Activated CD4-positive, alpha-beta T cell treated with anti-CD3 and anti-CD28 coated beads for 36 hours (primary cell): ENCODE measurements at regions not wholly inside any gene's neighbourhood (a gene's known extent, or its start where the extent isn't known, plus 50 kb on each side); places are given as distances from the start of the nearest gene placed in this dataset.
"Not testable (repeated sequence)": the region's sequence is repeated elsewhere in the genome, so short reads cannot be mapped to it uniquely, and the experiment has no call there.

Experiments
- ATAC-seq: fragments of 200-7000 bp; cut with Tn5 transposase; one replicate; pipeline ENCODE4 v1.10.0; 2021; ENCODE audit warnings: mild to moderate bottlenecking, moderate library complexity
- CTCF ChIA-PET: fragments of 350-600 bp; sonication (Branson Sonifier 250); formaldehyde crosslinking; loops from one replicate; lab custom pipeline; 2021; ENCODE audit warnings: antibody characterized with exemption; lab: Charles Lee
- POLR2A ChIA-PET: fragments of 350-600 bp; sonication (Branson Sonifier 250); formaldehyde crosslinking; loops from one replicate; lab custom pipeline; 2021; ENCODE audit warnings: antibody characterized with exemption, inconsistent platforms; lab: Charles Lee
- DNase-seq: peaks from one replicate; pipeline ENCODE4 v3.0.0-alpha.2; 2020
- H3K27ac Mint-ChIP-seq: one replicate; pipeline ENCODE4 v1.8.0; 2021; ENCODE audit warnings: mixed read lengths
- H3K27me3 Mint-ChIP-seq: one replicate; pipeline ENCODE4 v1.8.0; 2021; ENCODE audit warnings: mixed read lengths
- H3K36me3 Mint-ChIP-seq: one replicate; pipeline ENCODE4 v1.8.0; 2021; ENCODE audit warnings: low read depth, mixed read lengths
- H3K4me1 Mint-ChIP-seq: one replicate; pipeline ENCODE4 v1.8.0; 2021; ENCODE audit warnings: mixed read lengths
- H3K4me3 Mint-ChIP-seq: one replicate; pipeline ENCODE4 v1.8.0; 2021; ENCODE audit warnings: mild to moderate bottlenecking, moderate library complexity, mixed read lengths
- H3K9me3 Mint-ChIP-seq: one replicate; pipeline ENCODE4 v1.8.0; 2021; ENCODE audit warnings: low read depth, mixed read lengths
- intact Hi-C, 2 experiments: fragments of 100-400 bp; cut with DNase I in 1 of 2; cut with micrococcal nuclease in 1 of 2; formaldehyde crosslinking; loops; one replicate each; pipeline versions ENCODE4 v1.14.2 to v1.15.1; 2022 to 2024; cut with DNase I, micrococcal nuclease

GRCh38 chr10:4236905-4237304, 451.9 kb upstream of the KLF6 start:
- ChIA-PET POLR2A (interaction anchor here (0.7 kb wide), 1 partner anchor 169 kb away, joined by 4 read pairs; no protein-coding TSS in a partner anchor), CTCF (interaction anchor here (0.6 kb wide), 1 partner anchor 226 kb away, joined by 4 read pairs; no protein-coding TSS in a partner anchor)
- H3K27me3 Mint-ChIP-seq, H3K36me3 Mint-ChIP-seq, ATAC-seq, H3K27ac Mint-ChIP-seq, H3K4me3 Mint-ChIP-seq, intact Hi-C loops, H3K9me3 Mint-ChIP-seq, DNase-seq: not testable (repeated sequence)
- peaks cover 12% of the 10 kb centered on the region for H3K4me1 Mint-ChIP-seq

GRCh38 chr10:4234661-4235060, 449.7 kb upstream of the KLF6 start:
- ATAC-seq (peak; percentile 78), DNase-seq (peak; percentile 55)
- H3K27me3 Mint-ChIP-seq = no peaks in the 10 kb centered on the region
- intact Hi-C loops = no loop called here
- ChIA-PET CTCF (no interaction called here), POLR2A (no interaction called here)
- H3K27ac Mint-ChIP-seq = no peak overlapping the region
- H3K4me3 Mint-ChIP-seq = no peak overlapping the region
- H3K36me3 Mint-ChIP-seq = no peaks in the 10 kb centered on the region
- H3K9me3 Mint-ChIP-seq = no peaks in the 10 kb centered on the region
- H3K4me1 Mint-ChIP-seq = peaks cover 10% of the 10 kb centered on the region

GRCh38 chr10:4231439-4231838, 446.4 kb upstream of the KLF6 start:
- Mint-ChIP-seq H3K4me1 (peaks cover 10% of the 10 kb centered on the region), H3K27me3 (no peaks in the 10 kb centered on the region), H3K27ac (no peak overlapping the region), H3K36me3 (no peaks in the 10 kb centered on the region), H3K4me3 (no peak overlapping the region), H3K9me3 (no peaks in the 10 kb centered on the region)
- ChIA-PET CTCF (interaction anchor here (0.7 to 1.3 kb wide), 2 partner anchors 45 to 376 kb away, joined by 3 read pairs; no protein-coding TSS in a partner anchor), POLR2A (no interaction called here)
- DNase-seq = no peak
- no peak for ATAC-seq
- intact Hi-C loops = no loop called here

- DNase-seq = no peak
- no peak for ATAC-seq
- POLR2A ChIA-PET = no interaction called here
- Mint-ChIP-seq H3K27ac (no peak overlapping the region), H3K9me3 (no peaks in the 10 kb centered on the region), H3K27me3 (no peaks in the 10 kb centered on the region), H3K36me3 (no peaks in the 10 kb centered on the region), H3K4me1 (peaks cover 5% of the 10 kb centered on the region), H3K4me3 (no peak overlapping the region)
- intact Hi-C loops = no loop called here
- CTCF ChIA-PET = interaction anchor here (1.2 kb wide), 1 partner anchor 12 kb away, joined by 5 read pairs; no protein-coding TSS in a partner anchor
Measured at GRCh38 chr10:4230036-4230435, 445.0 kb upstream of the KLF6 start.

GRCh38 chr10:4229106-4229505, 444.1 kb upstream of the KLF6 start:
- Mint-ChIP-seq H3K4me3 (no peak overlapping the region), H3K4me1 (peaks cover 2% of the 10 kb centered on the region), H3K27ac (no peak overlapping the region), H3K36me3 (no peaks in the 10 kb centered on the region), H3K9me3 (no peaks in the 10 kb centered on the region), H3K27me3 (no peaks in the 10 kb centered on the region)
- DNase-seq = no peak
- no peak for ATAC-seq
- ChIA-PET CTCF (no interaction called here), POLR2A (no interaction called here)
- intact Hi-C loops = no loop called here

GRCh38 chr10:4227586-4227985, 442.6 kb upstream of the KLF6 start:
- no peaks in the 10 kb centered on the region for H3K27me3 Mint-ChIP-seq
- DNase-seq (no peak), ATAC-seq (no peak)
- POLR2A ChIA-PET = no interaction called here
- CTCF ChIA-PET = no interaction called here
- no peak overlapping the region for H3K27ac Mint-ChIP-seq
- intact Hi-C loops = no loop called here
- H3K36me3 Mint-ChIP-seq = no peaks in the 10 kb centered on the region
- no peak overlapping the region for H3K4me3 Mint-ChIP-seq
- peaks cover 2% of the 10 kb centered on the region for H3K4me1 Mint-ChIP-seq
- no peaks in the 10 kb centered on the region for H3K9me3 Mint-ChIP-seq

GRCh38 chr10:4226941-4227540, 442.0 kb upstream of the KLF6 start:
- intact Hi-C loops = no loop called here
- Mint-ChIP-seq H3K27me3 (no peaks in the 10 kb centered on the region), H3K36me3 (no peaks in the 10 kb centered on the region), H3K27ac (no peak overlapping the region), H3K9me3 (no peaks in the 10 kb centered on the region), H3K4me1 (no peaks in the 10 kb centered on the region), H3K4me3 (no peak overlapping the region)
- ATAC-seq (no peak), DNase-seq (no peak)
- POLR2A ChIA-PET = no interaction called here
- CTCF ChIA-PET = no interaction called here

GRCh38 chr10:4224178-4224577, 439.2 kb upstream of the KLF6 start:
- Mint-ChIP-seq H3K27me3 (peaks cover 1% of the 10 kb centered on the region), H3K9me3 (no peaks in the 10 kb centered on the region), H3K27ac (no peak overlapping the region), H3K36me3 (no peaks in the 10 kb centered on the region), H3K4me1 (peaks cover 9% of the 10 kb centered on the region), H3K4me3 (no peak overlapping the region)
- ChIA-PET POLR2A (no interaction called here), CTCF (interaction anchor here (0.7 to 1.2 kb wide), 2 partner anchors 55 to 135 kb away, joined by 3 to 4 read pairs; no protein-coding TSS in a partner anchor)
- no peak for DNase-seq
- intact Hi-C loops = no loop called here
- no peak for ATAC-seq

- intact Hi-C loops, H3K27ac Mint-ChIP-seq, POLR2A ChIA-PET, CTCF ChIA-PET, H3K27me3 Mint-ChIP-seq, H3K4me3 Mint-ChIP-seq, H3K9me3 Mint-ChIP-seq, H3K36me3 Mint-ChIP-seq: not testable (repeated sequence)
- peaks cover 12% of the 10 kb centered on the region for H3K4me1 Mint-ChIP-seq
- DNase-seq (peak; percentile 6), ATAC-seq (peak; percentile 75)
Measured at GRCh38 chr10:4221310-4221709, 436.3 kb upstream of the KLF6 start.

- Mint-ChIP-seq H3K9me3 (no peaks in the 10 kb centered on the region), H3K27me3 (peaks cover 4% of the 10 kb centered on the region), H3K36me3 (no peaks in the 10 kb centered on the region), H3K27ac (no peak overlapping the region), H3K4me1 (peaks cover 18% of the 10 kb centered on the region), H3K4me3 (no peak overlapping the region)
- DNase-seq = no peak
- CTCF ChIA-PET = no interaction called here
- POLR2A ChIA-PET = no interaction called here
- ATAC-seq = no peak
- intact Hi-C loops = no loop called here
Measured at GRCh38 chr10:4219901-4220300, 434.9 kb upstream of the KLF6 start.

GRCh38 chr10:4217653-4218052, 432.6 kb upstream of the KLF6 start:
- no peak overlapping the region for H3K27ac Mint-ChIP-seq
- DNase-seq = no peak
- H3K9me3 Mint-ChIP-seq = no peaks in the 10 kb centered on the region
- ATAC-seq = no peak
- intact Hi-C loops = no loop called here
- no peaks in the 10 kb centered on the region for H3K36me3 Mint-ChIP-seq
- ChIA-PET CTCF (interaction anchor here (1.5 kb wide), 1 partner anchor 12 kb away, joined by 5 read pairs; no protein-coding TSS in a partner anchor), POLR2A (no interaction called here)
- H3K27me3 Mint-ChIP-seq = peaks cover 4% of the 10 kb centered on the region
- H3K4me1 Mint-ChIP-seq = peaks cover 18% of the 10 kb centered on the region
- no peak overlapping the region for H3K4me3 Mint-ChIP-seq

- Mint-ChIP-seq H3K36me3 (no peaks in the 10 kb centered on the region), H3K27me3 (peaks cover 4% of the 10 kb centered on the region), H3K4me1 (peaks cover 18% of the 10 kb centered on the region), H3K4me3 (no peak overlapping the region), H3K27ac (no peak overlapping the region), H3K9me3 (no peaks in the 10 kb centered on the region)
- DNase-seq (no peak), ATAC-seq (no peak)
- intact Hi-C loops = no loop called here
- ChIA-PET POLR2A (no interaction called here), CTCF (interaction anchor here (1.5 kb wide), 1 partner anchor 13 kb away, joined by 5 read pairs; no protein-coding TSS in a partner anchor)
Measured at GRCh38 chr10:4217187-4217586, 432.2 kb upstream of the KLF6 start.
